Ishikawa (cell line): ENCODE measurements at regions not wholly inside any gene's neighbourhood (a gene's known extent, or its start where the extent isn't known, plus 50 kb on each side); places are given as distances from the start of the nearest gene placed in this dataset.

Experiments
- FOXM1 ChIP-seq: IDR thresholded peaks from 2 replicates; pipeline ENCODE4 v1.6.1; 2012; ENCODE audit warnings: low read depth, borderline replicate concordance
- MAX ChIP-seq: IDR thresholded peaks from 2 replicates; pipeline ENCODE4 v1.6.1; 2012
- TAF1 ChIP-seq: IDR thresholded peaks from 2 replicates; pipeline ENCODE4 v1.6.1; 2012; ENCODE audit warnings: low read depth, mild to moderate bottlenecking
- TEAD4 ChIP-seq: IDR thresholded peaks from 2 replicates; pipeline ENCODE4 v1.6.1; 2012
- ZBTB7A ChIP-seq: IDR thresholded peaks from 2 replicates; pipeline ENCODE4 v1.6.1; 2012; ENCODE audit warnings: low read depth

- TF ChIP-seq MAX, result no peak
- TF ChIP-seq FOXM1, result no peak
- TF ChIP-seq TEAD4, result no peak
- TF ChIP-seq ZBTB7A, result no peak
- no peak for TF ChIP-seq TAF1
Measured at GRCh38 chr5:7978991-7979390, 110.0 kb downstream of the MTRR start.
